ENCODE measurements at regions not wholly inside any gene's neighbourhood (a gene's known extent, or its start where the extent isn't known, plus 50 kb on each side); places are given as distances from the start of the nearest gene placed in this dataset.

DNA sequence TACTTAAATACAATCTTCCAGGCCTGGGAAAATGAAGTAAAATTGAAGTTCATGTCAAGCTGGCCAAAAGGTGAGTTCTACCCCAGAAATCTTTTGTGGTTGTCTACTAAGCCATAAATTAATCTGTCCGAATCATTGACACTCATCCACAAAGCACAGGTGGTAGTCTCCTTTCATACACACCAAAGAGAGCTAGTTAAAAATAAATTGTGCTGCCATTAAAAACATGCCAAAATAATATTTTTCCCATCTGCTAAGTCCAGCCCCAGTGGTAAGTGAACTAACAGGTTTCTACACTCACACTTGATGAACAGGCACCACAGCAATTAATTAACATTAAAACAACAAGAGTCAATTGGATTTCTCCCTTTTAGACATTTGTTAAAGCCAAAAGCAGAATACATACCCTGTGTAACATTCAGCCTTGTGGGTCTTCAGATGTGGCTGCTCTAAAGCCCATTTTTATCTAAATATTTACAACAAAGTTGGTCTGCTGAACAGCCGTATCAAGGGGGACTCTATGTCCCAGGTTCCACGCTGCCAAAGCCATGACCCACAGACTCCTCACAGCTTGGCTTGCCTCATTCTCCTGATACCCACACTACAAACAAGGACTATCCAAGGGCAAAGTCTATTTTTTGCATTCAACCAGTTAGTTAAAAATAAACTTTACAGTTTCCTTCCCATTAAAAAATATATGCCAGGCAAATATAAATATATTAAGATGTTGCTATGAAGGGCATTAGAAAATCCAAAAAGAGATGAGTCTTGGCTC lies 490.4 kb downstream of the BMP2 start:
- TF ChIP-seq, protein P1, sequence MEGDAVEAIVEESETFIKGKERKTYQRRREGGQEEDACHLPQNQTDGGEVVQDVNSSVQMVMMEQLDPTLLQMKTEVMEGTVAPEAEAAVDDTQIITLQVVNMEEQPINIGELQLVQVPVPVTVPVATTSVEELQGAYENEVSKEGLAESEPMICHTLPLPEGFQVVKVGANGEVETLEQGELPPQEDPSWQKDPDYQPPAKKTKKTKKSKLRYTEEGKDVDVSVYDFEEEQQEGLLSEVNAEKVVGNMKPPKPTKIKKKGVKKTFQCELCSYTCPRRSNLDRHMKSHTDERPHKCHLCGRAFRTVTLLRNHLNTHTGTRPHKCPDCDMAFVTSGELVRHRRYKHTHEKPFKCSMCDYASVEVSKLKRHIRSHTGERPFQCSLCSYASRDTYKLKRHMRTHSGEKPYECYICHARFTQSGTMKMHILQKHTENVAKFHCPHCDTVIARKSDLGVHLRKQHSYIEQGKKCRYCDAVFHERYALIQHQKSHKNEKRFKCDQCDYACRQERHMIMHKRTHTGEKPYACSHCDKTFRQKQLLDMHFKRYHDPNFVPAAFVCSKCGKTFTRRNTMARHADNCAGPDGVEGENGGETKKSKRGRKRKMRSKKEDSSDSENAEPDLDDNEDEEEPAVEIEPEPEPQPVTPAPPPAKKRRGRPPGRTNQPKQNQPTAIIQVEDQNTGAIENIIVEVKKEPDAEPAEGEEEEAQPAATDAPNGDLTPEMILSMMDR (IDR thresholded peaks at IDR 0.05), result no peak
- no peaks in the 10 kb centered on the region for H3K27me3 ChIP-seq
- H3K4me1 ChIP-seq, result no peaks in the 10 kb centered on the region
- no peaks in the 10 kb centered on the region for H3K36me3 ChIP-seq
- ATAC-seq (peak in 1 of 4 donors; percentile 44), DNase-seq (no peak), FAIRE-seq (no peak)
- H3K27ac ChIP-seq, result no peak overlapping the region
- H3K9me3 ChIP-seq, result no peaks in the 10 kb centered on the region
- H3K4me3 ChIP-seq, result no peak overlapping the region
- WGBS, 2 donors, result 39 to 60% methylated on average over 3 of the region's 3 CpGs
- intact Hi-C loops (cut with DNase I), result no loop called here

DNA sequence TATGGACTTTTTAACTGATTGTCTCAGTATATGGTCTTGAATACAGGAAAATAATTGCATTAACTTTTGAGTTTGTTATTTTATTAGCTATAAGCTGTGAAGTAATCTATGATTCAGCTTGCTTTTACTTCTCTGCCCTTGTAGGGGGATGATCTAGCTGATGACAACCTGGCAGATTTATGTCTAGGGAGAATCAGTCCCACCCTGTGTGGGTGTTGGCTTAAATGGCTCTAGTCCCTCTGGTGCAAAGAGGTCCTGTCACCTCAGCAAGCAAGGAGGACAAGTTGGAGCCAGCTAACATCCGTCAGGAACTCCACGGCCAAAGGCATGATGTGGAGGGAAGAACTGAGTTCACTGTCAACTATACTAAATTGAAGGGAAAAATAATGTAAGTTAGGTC lies 495.3 kb downstream of the BMP2 start:
- TF ChIP-seq, protein P1 (IDR thresholded peaks at IDR 0.05), result no peak
- DNase-seq, result no peak
- ATAC-seq, result no peak
- Histone ChIP-seq H3K9me3 (no peaks in the 10 kb centered on the region), H3K4me3 (no peak overlapping the region), H3K36me3 (no peaks in the 10 kb centered on the region), H3K4me1 (no peaks in the 10 kb centered on the region), H3K27ac (no peak overlapping the region), H3K27me3 (no peaks in the 10 kb centered on the region)
- 74 to 76% methylated on average over 2 of the region's 2 CpGs for WGBS, 2 donors
- FAIRE-seq, result no peak
- intact Hi-C loops (cut with DNase I), result no loop called here

DNA sequence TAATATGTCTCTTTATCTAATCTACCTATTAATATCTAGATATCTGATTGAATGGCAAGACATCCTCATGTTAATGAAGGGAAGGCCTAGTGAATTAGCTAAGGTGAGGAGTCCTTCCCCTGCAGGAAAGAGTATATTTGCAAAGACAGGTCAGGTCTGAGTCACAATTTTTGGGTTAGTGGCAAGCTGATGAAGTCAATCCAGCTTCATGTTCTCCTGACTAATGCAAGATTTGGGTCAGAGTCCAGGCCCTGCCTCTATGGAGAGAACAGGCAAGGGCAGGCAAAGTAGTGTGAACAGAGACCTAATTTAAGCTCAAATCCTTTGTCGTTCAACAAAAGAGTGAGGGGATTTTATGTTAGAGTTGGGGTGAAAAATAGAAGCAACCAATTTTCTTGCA lies 496.7 kb downstream of the BMP2 start:
- no peak for DNase-seq
- H3K9me3 ChIP-seq, result no peaks in the 10 kb centered on the region
- no peaks in the 10 kb centered on the region for H3K4me1 ChIP-seq
- H3K4me3 ChIP-seq, result no peak overlapping the region
- H3K27me3 ChIP-seq, result no peaks in the 10 kb centered on the region
- 77 to 93% methylated on average over 1 of the region's 1 CpG for WGBS, 2 donors
- ATAC-seq, result no peak
- no peaks in the 10 kb centered on the region for H3K36me3 ChIP-seq
- intact Hi-C loops (cut with DNase I), result no loop called here
- FAIRE-seq, result no peak
- TF ChIP-seq, protein P1 (IDR thresholded peaks at IDR 0.05), result no peak
- H3K27ac ChIP-seq, result no peak overlapping the region

DNA sequence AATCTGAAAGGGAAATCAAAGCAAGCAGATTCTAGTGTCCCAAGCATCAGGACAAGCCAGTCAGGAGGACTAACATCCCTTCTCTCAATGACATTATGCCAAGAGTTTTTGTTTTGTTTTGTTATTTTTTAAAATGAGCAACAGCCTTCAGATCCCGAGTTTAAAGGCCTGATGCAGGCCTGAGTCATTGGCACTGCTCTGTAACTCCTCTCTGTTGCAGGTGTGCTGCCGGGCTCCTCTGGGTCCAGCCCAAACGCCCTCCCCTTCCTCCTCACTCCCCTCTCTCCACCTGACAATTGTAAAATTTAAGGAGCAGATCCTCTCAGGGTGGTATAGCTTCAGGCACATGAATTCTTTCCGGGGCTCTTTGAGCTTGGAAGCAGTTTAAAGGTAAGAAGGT lies 502.0 kb downstream of the BMP2 start:
- no peak for ATAC-seq
- Histone ChIP-seq H3K27me3 (no peaks in the 10 kb centered on the region), H3K4me3 (no peak overlapping the region), H3K4me1 (no peaks in the 10 kb centered on the region), H3K9me3 (no peaks in the 10 kb centered on the region), H3K36me3 (no peaks in the 10 kb centered on the region), H3K27ac (no peak overlapping the region)
- intact Hi-C loops (cut with DNase I), result no loop called here
- TF ChIP-seq, protein P1 (IDR thresholded peaks at IDR 0.05), result no peak
- FAIRE-seq, result no peak
- WGBS, 2 donors, result 53 to 56% methylated on average over 4 of the region's 4 CpGs
- no peak for DNase-seq

DNA sequence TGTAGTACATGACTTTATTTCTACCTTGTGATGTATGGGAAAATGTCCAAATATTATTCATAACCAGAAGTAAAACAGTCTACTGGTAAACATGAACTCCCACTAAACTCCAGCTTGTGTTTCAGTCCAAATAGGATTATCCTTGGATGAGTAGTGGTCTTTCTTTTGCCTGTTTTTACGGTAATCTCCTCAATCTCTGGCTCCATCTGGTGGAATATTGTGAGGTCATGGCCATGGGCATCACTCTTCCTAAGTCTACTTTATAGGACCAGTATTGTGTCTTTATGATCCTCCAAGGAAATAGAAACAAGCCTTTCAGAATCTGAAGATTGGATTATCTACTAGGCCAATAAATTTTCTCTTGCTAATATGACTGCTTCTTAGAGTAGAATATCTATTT lies 505.0 kb downstream of the BMP2 start:
- no peak overlapping the region for H3K4me3 ChIP-seq
- no peaks in the 10 kb centered on the region for H3K4me1 ChIP-seq
- no peaks in the 10 kb centered on the region for H3K27me3 ChIP-seq
- WGBS, 2 donors, result 39 to 55% methylated on average over 1 of the region's 1 CpG
- H3K27ac ChIP-seq, result no peak overlapping the region
- no peaks in the 10 kb centered on the region for H3K36me3 ChIP-seq
- no peaks in the 10 kb centered on the region for H3K9me3 ChIP-seq
- intact Hi-C loops (cut with DNase I), result no loop called here
- TF ChIP-seq, protein P1 (IDR thresholded peaks at IDR 0.05), result no peak
- ATAC-seq (no peak), DNase-seq (no peak), FAIRE-seq (no peak)
